Body of pancreas (tissue), 4 donors: ENCODE measurements at regions not wholly inside any gene's neighbourhood (a gene's known extent, or its start where the extent isn't known, plus 50 kb on each side); places are given as distances from the start of the nearest gene placed in this dataset.
A peak's percentile ranks its signal among the peaks of the same experiment; 100 is the strongest.

ENCODE experiments used
- ATAC-seq: fragments of 150-250 bp; one replicate; pipeline ENCODE4 v1.9.1; 2016
- DNase-seq, 4 donors: peaks; one replicate each; pipeline ENCODE4 v3.0.0-alpha.2; 2019
- H3K27ac ChIP-seq, 4 donors: fragments of 200-600 bp; sonication (generic); 1 replicate in 3 of 4; 2 replicates in 1 of 4; pipeline versions ENCODE4 v1.5.1 to v1.6.1; 2016 to 2019; ENCODE audit warnings: mild to moderate bottlenecking in 1 of 4, mixed read lengths in 1 of 4, moderate library complexity in 1 of 4
- H3K27me3 ChIP-seq, 2 donors: fragments of 200-600 bp; sonication (generic); one replicate each; pipeline ENCODE4 v1.6.0; 2016; ENCODE audit warnings: mild to moderate bottlenecking in 1 of 2
- H3K36me3 ChIP-seq, 2 donors: fragments of 200-600 bp; sonication (generic); replicated peaks in 1 of 2; 2 replicates each; pipeline ENCODE4 v1.5.1; 2016; ENCODE audit warnings: low read depth in 2 of 2; ENCODE audit not compliant: insufficient read depth in 1 of 2
- H3K4me1 ChIP-seq: fragments of 200-600 bp; sonication (generic); one replicate; pipeline ENCODE4 v1.6.0; 2016
- H3K4me3 ChIP-seq, 2 donors: fragments of 200-600 bp; sonication (generic); 1 replicate in 1 of 2; 2 replicates in 1 of 2; pipeline ENCODE4 v1.5.1; 2016 to 2019
- H3K9me3 ChIP-seq, 3 donors: fragments of 200-600 bp; sonication (generic); 1 replicate in 2 of 3; 2 replicates in 1 of 3; pipeline ENCODE4 v1.5.1; 2016
- POLR2A ChIP-seq, 3 donors: fragments of 450-650 bp; IDR thresholded peaks; one replicate each; pipeline ENCODE4 v1.6.1; 2016; ENCODE audit warnings: antibody characterized with exemption in 3 of 3, mild to moderate bottlenecking in 2 of 3
- WGBS, 2 donors: methylation state at CpG; one replicate each; pipeline ENCODE4 v1.1.5; 2017; 5-methylcytosine and 5-hydroxymethylcytosine counted together
- intact Hi-C: fragments of 100-400 bp; cut with DNase I; formaldehyde crosslinking; loops from one replicate; pipeline ENCODE4 v1.15.1; 2023
- TF ChIP-seq, protein P1 (sequence below), 7 experiments: fragments of 450-650 bp in 4 of 7; fragments of 200-600 bp in 3 of 7; sonication (generic) in 3 of 7; IDR thresholded peaks; one replicate each; pipeline ENCODE4 v1.5.1; 2016 to 2019; ENCODE audit warnings: antibody characterized with exemption in 7 of 7

DNA sequence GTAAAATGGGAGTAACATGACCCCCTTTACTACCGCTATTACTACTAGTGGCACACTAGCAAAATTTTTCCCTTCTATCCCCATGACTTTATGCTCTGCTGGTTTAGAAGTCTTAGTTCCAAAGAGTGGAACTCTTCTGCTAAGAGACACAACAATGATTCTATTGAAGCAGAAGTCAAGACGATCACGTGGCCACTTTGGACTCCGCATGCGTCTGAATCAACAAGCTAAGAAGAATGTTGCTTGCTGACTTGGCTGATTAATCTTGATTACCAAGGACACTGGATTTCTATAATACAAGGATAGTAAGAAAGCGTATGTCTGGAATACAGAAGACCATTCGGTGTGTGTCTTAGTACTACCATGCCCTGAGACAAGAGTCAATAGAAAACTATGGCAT, 244.7 kb upstream of the BTBD3 start:
- intact Hi-C loops, result no loop called here
- Histone ChIP-seq H3K36me3 (no peaks in the 10 kb centered on the region), H3K4me3 (no peak overlapping the region), H3K4me1 (no peaks in the 10 kb centered on the region), H3K9me3 (no peaks in the 10 kb centered on the region), H3K27ac (no peak overlapping the region), H3K27me3 (no peaks in the 10 kb centered on the region)
- DNase-seq (no peak), ATAC-seq (no peak)
- WGBS, 2 donors, result 72 to 83% methylated on average over 7 of the region's 7 CpGs
- TF ChIP-seq, protein P1, sequence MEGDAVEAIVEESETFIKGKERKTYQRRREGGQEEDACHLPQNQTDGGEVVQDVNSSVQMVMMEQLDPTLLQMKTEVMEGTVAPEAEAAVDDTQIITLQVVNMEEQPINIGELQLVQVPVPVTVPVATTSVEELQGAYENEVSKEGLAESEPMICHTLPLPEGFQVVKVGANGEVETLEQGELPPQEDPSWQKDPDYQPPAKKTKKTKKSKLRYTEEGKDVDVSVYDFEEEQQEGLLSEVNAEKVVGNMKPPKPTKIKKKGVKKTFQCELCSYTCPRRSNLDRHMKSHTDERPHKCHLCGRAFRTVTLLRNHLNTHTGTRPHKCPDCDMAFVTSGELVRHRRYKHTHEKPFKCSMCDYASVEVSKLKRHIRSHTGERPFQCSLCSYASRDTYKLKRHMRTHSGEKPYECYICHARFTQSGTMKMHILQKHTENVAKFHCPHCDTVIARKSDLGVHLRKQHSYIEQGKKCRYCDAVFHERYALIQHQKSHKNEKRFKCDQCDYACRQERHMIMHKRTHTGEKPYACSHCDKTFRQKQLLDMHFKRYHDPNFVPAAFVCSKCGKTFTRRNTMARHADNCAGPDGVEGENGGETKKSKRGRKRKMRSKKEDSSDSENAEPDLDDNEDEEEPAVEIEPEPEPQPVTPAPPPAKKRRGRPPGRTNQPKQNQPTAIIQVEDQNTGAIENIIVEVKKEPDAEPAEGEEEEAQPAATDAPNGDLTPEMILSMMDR (IDR thresholded peaks at IDR 0.05), result no peak
- TF ChIP-seq POLR2A (IDR thresholded peaks at IDR 0.05), result no peak

DNA sequence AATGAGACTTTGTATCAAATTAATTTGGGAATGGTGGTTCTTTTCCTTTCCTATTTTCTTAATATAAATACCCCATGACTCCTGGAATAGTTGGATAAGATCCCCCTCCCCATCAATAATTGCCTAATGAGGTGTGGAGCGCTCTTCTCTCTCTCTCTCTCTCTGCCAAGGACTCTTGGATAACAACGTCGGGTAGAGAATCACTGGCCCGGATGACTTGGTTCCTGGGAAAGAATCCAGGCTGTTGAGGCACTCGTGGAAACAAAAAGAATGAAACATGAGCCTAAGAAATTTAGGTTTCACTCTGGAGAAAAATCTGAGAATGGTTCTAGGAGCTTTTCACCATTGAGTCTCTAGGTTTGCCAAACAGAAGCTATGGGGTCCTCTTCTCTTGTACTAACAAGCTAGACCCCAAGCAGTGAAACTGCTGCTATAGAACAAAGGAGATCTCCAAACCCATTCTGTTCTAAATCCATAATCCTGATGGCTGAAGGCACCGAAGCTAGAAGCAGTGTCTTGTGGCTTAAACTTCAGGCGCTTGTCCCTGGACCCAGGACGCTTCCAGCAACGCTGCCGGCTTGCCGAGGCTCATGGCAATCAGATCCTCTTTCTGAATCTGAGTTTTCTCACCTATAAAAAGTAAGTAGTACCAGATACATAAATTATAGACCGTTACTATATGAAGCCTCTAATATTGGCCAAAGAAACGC, 241.6 kb upstream of the BTBD3 start:
- H3K4me1 ChIP-seq, result no peaks in the 10 kb centered on the region
- intact Hi-C loops, result no loop called here
- H3K27ac ChIP-seq, result no peak overlapping the region
- no peak overlapping the region for H3K4me3 ChIP-seq
- ATAC-seq (no peak), DNase-seq (no peak)
- H3K27me3 ChIP-seq, result no peaks in the 10 kb centered on the region
- no peaks in the 10 kb centered on the region for H3K36me3 ChIP-seq
- H3K9me3 ChIP-seq, result no peaks in the 10 kb centered on the region
- TF ChIP-seq, protein P1 (IDR thresholded peaks at IDR 0.05), result no peak
- no peak for TF ChIP-seq POLR2A (IDR thresholded peaks at IDR 0.05)
- 40 to 48% methylated on average over 12 to 13 of the region's 13 CpGs for WGBS, 2 donors

DNA sequence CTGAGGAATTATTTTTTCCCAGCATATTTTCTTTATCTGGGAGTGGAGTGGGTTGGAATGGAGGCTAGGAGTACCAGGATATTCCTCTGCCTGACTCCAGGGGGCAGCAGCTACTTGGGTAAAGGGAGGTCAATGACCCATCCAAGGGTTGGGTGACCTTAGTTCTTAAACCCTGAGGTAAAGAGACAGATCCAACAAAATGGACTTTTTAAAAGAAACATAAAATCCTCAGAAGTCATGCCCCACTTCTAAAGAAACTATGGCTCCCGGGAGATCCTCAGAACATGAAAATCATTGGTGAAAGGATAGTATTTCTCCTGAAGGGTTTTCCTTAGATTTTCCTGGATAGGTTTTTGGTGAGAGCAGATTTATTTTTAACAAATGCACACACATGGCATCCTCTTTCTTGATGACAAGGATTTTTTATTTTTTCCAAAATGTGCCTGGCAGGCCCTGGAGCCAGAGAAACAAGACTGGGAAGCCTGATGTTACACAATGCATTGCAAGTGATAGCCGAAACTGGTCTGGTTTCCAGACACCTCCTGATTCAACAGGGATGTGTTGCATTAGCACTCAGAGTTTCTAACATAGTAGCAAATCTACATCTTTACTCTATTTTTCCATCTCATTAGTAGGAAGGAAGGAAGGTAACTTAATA, 240.9 kb upstream of the BTBD3 start:
- intact Hi-C loops, result no loop called here
- TF ChIP-seq, protein P1 (IDR thresholded peaks at IDR 0.05), result peak; percentile 66 to 91 (median 87)
- no peak for TF ChIP-seq POLR2A (IDR thresholded peaks at IDR 0.05)
- Histone ChIP-seq H3K27ac (no peak overlapping the region), H3K4me3 (no peak overlapping the region), H3K9me3 (no peaks in the 10 kb centered on the region), H3K27me3 (no peaks in the 10 kb centered on the region), H3K36me3 (no peaks in the 10 kb centered on the region), H3K4me1 (no peaks in the 10 kb centered on the region)
- 61 to 71% methylated on average over 2 of the region's 2 CpGs for WGBS, 2 donors
- peak; percentile 37 to 67 (median 50) for DNase-seq
- ATAC-seq, result peak; percentile 85

DNA sequence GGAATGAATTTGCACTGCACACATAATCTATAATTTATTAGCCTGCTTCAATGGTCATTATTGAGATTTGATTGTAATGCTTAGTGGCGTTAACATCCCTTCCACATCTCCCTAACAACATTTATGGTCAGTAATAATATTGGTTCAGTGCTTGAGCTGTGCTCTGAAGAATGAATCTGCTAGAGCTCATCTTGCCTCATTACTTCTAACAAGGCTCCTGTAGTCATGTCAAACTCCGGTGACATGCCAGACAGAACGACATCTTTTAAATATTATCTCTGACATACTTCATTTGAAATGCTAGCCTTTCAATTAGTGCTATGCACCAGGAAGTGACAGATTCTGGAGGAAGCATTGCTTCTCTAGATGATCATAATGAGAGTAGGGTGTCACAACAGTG, 240.3 kb upstream of the BTBD3 start:
- no peak for ATAC-seq
- Histone ChIP-seq H3K9me3 (no peaks in the 10 kb centered on the region), H3K4me1 (no peaks in the 10 kb centered on the region), H3K27ac (no peak overlapping the region), H3K4me3 (no peak overlapping the region), H3K36me3 (no peaks in the 10 kb centered on the region), H3K27me3 (no peaks in the 10 kb centered on the region)
- intact Hi-C loops, result no loop called here
- WGBS, 2 donors, result 83% methylated on average over 3 of the region's 3 CpGs
- no peak for DNase-seq
- TF ChIP-seq POLR2A (IDR thresholded peaks at IDR 0.05), result no peak
- TF ChIP-seq, protein P1 (IDR thresholded peaks at IDR 0.05), result no peak

DNA sequence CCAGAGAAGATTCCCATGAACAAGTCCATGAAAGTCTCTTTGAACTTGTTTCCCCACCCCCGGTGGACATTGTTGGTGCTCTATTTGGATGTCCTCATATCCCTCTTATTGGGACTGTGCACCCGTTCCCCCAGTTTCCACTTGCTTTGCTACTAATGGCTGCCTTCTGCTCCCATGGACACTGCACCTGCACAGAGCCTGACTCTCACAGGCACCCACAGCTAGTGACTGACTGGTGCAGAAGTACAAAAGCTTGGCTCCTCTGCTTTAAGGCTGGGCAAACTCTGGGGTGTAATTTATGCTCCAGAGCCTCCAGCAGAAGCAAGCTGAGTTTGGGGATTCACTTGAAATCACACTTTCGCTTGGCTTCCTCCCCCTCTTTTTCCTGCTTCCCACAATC, 239.9 kb upstream of the BTBD3 start:
- TF ChIP-seq POLR2A (IDR thresholded peaks at IDR 0.05), result no peak
- TF ChIP-seq, protein P1 (IDR thresholded peaks at IDR 0.05), result no peak
- 81 to 83% methylated on average over 3 of the region's 3 CpGs for WGBS, 2 donors
- Histone ChIP-seq H3K27ac (no peak overlapping the region), H3K9me3 (no peaks in the 10 kb centered on the region), H3K4me1 (no peaks in the 10 kb centered on the region), H3K4me3 (no peak overlapping the region), H3K36me3 (no peaks in the 10 kb centered on the region), H3K27me3 (no peaks in the 10 kb centered on the region)
- no peak for ATAC-seq
- intact Hi-C loops, result no loop called here
- DNase-seq, result no peak
